Neural progenitor cell (in vitro differentiated cells): ENCODE measurements at regions not wholly inside any gene's neighbourhood (a gene's known extent, or its start where the extent isn't known, plus 50 kb on each side); places are given as distances from the start of the nearest gene placed in this dataset.

ENCODE experiments used
- CTCF ChIP-seq: fragments of 200-600 bp; sonication (generic); IDR thresholded peaks from 2 replicates; pipeline ENCODE4 v1.5.1; 2017; ENCODE audit warnings: antibody characterized with exemption, mild to moderate bottlenecking
- EZH2phosphoT487 ChIP-seq: fragments of 200-600 bp; sonication (generic); IDR thresholded peaks from 2 replicates; pipeline ENCODE4 v1.6.1; 2017; ENCODE audit warnings: antibody characterized with exemption

DNA sequence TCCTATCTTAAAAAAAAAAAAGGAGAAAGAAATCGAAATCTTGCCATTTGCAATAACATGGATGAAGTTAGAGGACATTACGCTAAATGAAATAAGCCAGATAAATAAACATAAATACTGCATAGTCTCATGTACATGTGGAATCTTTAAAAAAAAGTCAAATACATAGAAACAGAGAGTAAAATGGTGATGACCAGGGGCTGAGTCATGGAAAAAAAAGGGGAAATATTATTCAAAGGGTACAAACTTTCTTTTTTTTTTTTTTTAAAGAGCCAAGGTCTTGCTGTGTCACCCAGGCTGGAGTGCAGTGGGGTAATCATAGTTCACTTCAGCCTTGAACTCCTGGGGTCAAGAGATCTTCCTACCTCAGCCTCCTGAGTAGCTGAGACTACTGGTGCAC, 310.1 kb downstream of the ZNF608 start:
- TF ChIP-seq EZH2phosphoT487, result no peak
- TF ChIP-seq CTCF, result no peak
